ENCODE measurements at regions not wholly inside any gene's neighbourhood (a gene's known extent, or its start where the extent isn't known, plus 50 kb on each side); places are given as distances from the start of the nearest gene placed in this dataset.

- Histone ChIP-seq H3K27me3 (no peaks in the 10 kb centered on the region), H3K4me1 (replicated peaks in 1 of 2) (peaks cover 31 to 39% of the 10 kb centered on the region in 2 donors), H3K9me3 (replicated peaks in 1 of 3) (no peaks in the 10 kb centered on the region), H3K4me3 (no peak overlapping the region), H3K36me3 (replicated peaks in 1 of 2) (no peaks in the 10 kb centered on the region), H3K27ac (peak overlapping the region in 1 of 5 donors; percentile 98)
- WGBS, 4 donors = 89 to 95% (median 91%) methylated on average over 4 to 10 of the region's 10 CpGs
- peak in 1 of 7 donors; percentile 26 for DNase-seq
- intact Hi-C loops (cut with DNase I) = loop anchor here (10.0 kb wide), 1 partner anchor 64 kb away; no protein-coding TSS in a partner anchor
- TF ChIP-seq CTCF (IDR thresholded peaks at IDR 0.05) = no peak
- TF ChIP-seq POLR2A (IDR thresholded peaks at IDR 0.05) = no peak
These were observed 120.0 kb downstream of the CEBPB start for GRCh38 chr20:50310673-50311051.

GRCh38 chr20:50311308-50312001 lies 120.8 kb downstream of the CEBPB start:
- H3K4me3 ChIP-seq = no peak overlapping the region
- peak overlapping the region in 3 of 5 donors; percentile 4 to 98 (median 71) for H3K27ac ChIP-seq
- no peak for DNase-seq
- intact Hi-C loops (cut with DNase I) = loop anchor here (10.0 kb wide), 1 partner anchor 63 kb away; no protein-coding TSS in a partner anchor
- peaks cover 23 to 32% of the 10 kb centered on the region in 2 donors for H3K4me1 ChIP-seq (replicated peaks in 1 of 2)
- TF ChIP-seq POLR2A (IDR thresholded peaks at IDR 0.05) = no peak
- TF ChIP-seq CTCF (IDR thresholded peaks at IDR 0.05) = no peak
- H3K9me3 ChIP-seq (replicated peaks in 1 of 3) = no peaks in the 10 kb centered on the region
- 76 to 85% (median 85%) methylated on average over 6 to 12 of the region's 12 CpGs for WGBS, 4 donors
- H3K36me3 ChIP-seq (replicated peaks in 1 of 2) = no peaks in the 10 kb centered on the region
- no peaks in the 10 kb centered on the region for H3K27me3 ChIP-seq

- H3K27ac ChIP-seq = peak overlapping the region in 3 of 5 donors; percentile 15 to 98 (median 71)
- WGBS, 4 donors = 75 to 91% (median 87%) methylated on average over 3 to 5 of the region's 5 CpGs
- DNase-seq = no peak
- intact Hi-C loops (cut with DNase I) = loop anchor here (10.0 kb wide), 1 partner anchor 63 kb away; no protein-coding TSS in a partner anchor
- peaks cover 17 to 25% of the 10 kb centered on the region in 2 donors for H3K4me1 ChIP-seq (replicated peaks in 1 of 2)
- H3K27me3 ChIP-seq = no peaks in the 10 kb centered on the region
- no peak overlapping the region for H3K4me3 ChIP-seq
- no peaks in the 10 kb centered on the region for H3K36me3 ChIP-seq (replicated peaks in 1 of 2)
- no peaks in the 10 kb centered on the region for H3K9me3 ChIP-seq (replicated peaks in 1 of 3)
- TF ChIP-seq POLR2A (IDR thresholded peaks at IDR 0.05) (no peak), CTCF (IDR thresholded peaks at IDR 0.05) (no peak)
These were observed 121.5 kb downstream of the CEBPB start for GRCh38 chr20:50312002-50312681.

GRCh38 chr20:50312682-50313521 lies 122.3 kb downstream of the CEBPB start:
- H3K9me3 ChIP-seq (replicated peaks in 1 of 3) = no peaks in the 10 kb centered on the region
- no peak overlapping the region for H3K4me3 ChIP-seq
- peaks cover 13 to 18% of the 10 kb centered on the region in 2 donors for H3K4me1 ChIP-seq (replicated peaks in 1 of 2)
- H3K27ac ChIP-seq = peak overlapping the region in 3 of 5 donors; percentile 15 to 98 (median 71)
- H3K36me3 ChIP-seq (replicated peaks in 1 of 2) = no peaks in the 10 kb centered on the region
- TF ChIP-seq POLR2A (IDR thresholded peaks at IDR 0.05) (no peak), CTCF (IDR thresholded peaks at IDR 0.05) (no peak)
- no peaks in the 10 kb centered on the region for H3K27me3 ChIP-seq
- DNase-seq = peak in 6 of 7 donors; percentile 58 to 87 (median 66)
- 57 to 65% (median 60%) methylated on average over 15 to 16 of the region's 16 CpGs for WGBS, 4 donors
- intact Hi-C loops (cut with DNase I) = loop anchor here (10.0 kb wide), 1 partner anchor 62 kb away; no protein-coding TSS in a partner anchor

All from adrenal gland (tissue), 9 donors.